Ishikawa (cell line): ENCODE measurements at regions not wholly inside any gene's neighbourhood (a gene's known extent, or its start where the extent isn't known, plus 50 kb on each side); places are given as distances from the start of the nearest gene placed in this dataset.

Experiments
- CEBPB ChIP-seq: IDR thresholded peaks from 2 replicates; pipeline ENCODE4 v1.6.1; 2012
- EP300 ChIP-seq: IDR thresholded peaks from 2 replicates; pipeline ENCODE4 v1.6.1; 2012; ENCODE audit warnings: borderline replicate concordance
- TAF1 ChIP-seq: IDR thresholded peaks from 2 replicates; pipeline ENCODE4 v1.6.1; 2012; ENCODE audit warnings: low read depth, mild to moderate bottlenecking
- YY1 ChIP-seq: IDR thresholded peaks from 2 replicates; pipeline ENCODE4 v1.6.1; 2012; ENCODE audit warnings: low read depth

DNA sequence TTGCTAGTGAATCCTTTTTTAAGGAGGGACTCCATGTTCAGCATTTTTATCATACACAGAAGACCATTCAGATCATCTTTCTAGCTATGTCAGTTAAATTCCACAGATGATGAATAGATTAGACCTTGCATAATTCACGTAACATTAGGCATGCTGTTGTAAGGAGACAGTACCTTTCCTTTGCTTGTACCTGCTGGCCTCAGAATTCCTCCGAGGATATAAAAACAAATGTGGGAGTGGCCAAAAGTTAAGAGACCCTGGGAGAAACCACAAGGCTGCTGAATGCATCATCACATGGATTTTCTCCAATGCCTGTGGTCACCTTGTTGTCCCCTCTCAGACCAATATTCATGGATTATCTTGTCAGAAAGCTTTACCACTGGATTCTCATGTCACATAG is 201.4 kb downstream of the MAGEB17 start:
- TF ChIP-seq EP300 (no peak), YY1 (no peak), CEBPB (no peak), TAF1 (no peak)
